Neutrophil (primary cell): ENCODE measurements at regions not wholly inside any gene's neighbourhood (a gene's known extent, or its start where the extent isn't known, plus 50 kb on each side); places are given as distances from the start of the nearest gene placed in this dataset.

Experiments used
- H3K27ac ChIP-seq: fragments of 200-600 bp; sonication (generic); 2 replicates; pipeline ENCODE4 v1.5.1; 2016; ENCODE audit warnings: mild to moderate bottlenecking, moderate library complexity
- H3K27me3 ChIP-seq: fragments of 200-600 bp; sonication (generic); 2 replicates; pipeline ENCODE4 v1.6.0; 2016; ENCODE audit warnings: mild to moderate bottlenecking
- H3K36me3 ChIP-seq: fragments of 200-600 bp; sonication (generic); 2 replicates; pipeline ENCODE4 v1.5.1; 2017
- H3K4me1 ChIP-seq, 2 experiments: fragments of 200-600 bp in 1 of 2; sonication (generic) in 1 of 2; 1 replicate in 1 of 2; 2 replicates in 1 of 2; pipeline versions ENCODE4 v1.5.1 to v1.6.1; 2013 to 2016; ENCODE audit warnings: low read depth in 1 of 2, low read length in 1 of 2, mild to moderate bottlenecking in 1 of 2, moderate library complexity in 1 of 2; ENCODE audit not compliant: control insufficient read depth in 1 of 2, insufficient read depth in 1 of 2
- H3K4me3 ChIP-seq, 2 experiments: fragments of 200-600 bp in 1 of 2; sonication (generic) in 1 of 2; 1 replicate in 1 of 2; 2 replicates in 1 of 2; pipeline ENCODE4 v1.5.1; 2013 to 2016; ENCODE audit warnings: low read depth in 1 of 2, low read length in 1 of 2, mild to moderate bottlenecking in 1 of 2, moderate library complexity in 1 of 2
- H3K9me3 ChIP-seq: fragments of 200-600 bp; sonication (generic); 2 replicates; pipeline ENCODE4 v1.5.1; 2016
- CTCF ChIP-seq: fragments of 200-600 bp; sonication (generic); IDR thresholded peaks from 2 replicates; pipeline ENCODE4 v1.5.1; 2016; ENCODE audit warnings: antibody characterized with exemption

- Histone ChIP-seq H3K4me3 (no peak overlapping the region), H3K27ac (no peak overlapping the region), H3K4me1 (no peaks in the 10 kb centered on the region), H3K27me3 (no peaks in the 10 kb centered on the region), H3K9me3 (no peaks in the 10 kb centered on the region), H3K36me3 (no peaks in the 10 kb centered on the region)
- no peak for TF ChIP-seq CTCF
These were observed 776.0 kb downstream of the GALC start for GRCh38 chr14:87217023-87217422.

DNA sequence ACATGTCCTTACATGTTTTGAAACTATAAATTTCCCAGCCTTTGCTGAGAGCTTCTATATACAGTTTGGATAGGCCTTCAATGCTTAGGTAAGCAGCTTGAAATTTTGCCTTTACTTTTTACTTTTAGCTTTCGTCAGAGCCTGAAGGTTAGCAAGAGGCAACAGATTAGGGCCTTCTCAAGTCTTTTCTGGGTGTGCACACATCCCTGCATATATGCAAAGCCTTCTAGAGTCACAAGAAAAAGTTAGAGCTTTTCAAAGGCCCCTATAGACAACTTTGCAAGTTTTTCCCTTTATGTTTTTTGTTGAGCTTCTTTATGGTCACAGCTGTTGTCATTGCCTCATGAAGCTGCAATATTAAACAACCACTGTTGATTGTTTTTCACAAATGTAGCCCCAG is 778.4 kb downstream of the GALC start:
- Histone ChIP-seq H3K27me3 (no peaks in the 10 kb centered on the region), H3K27ac (no peak overlapping the region), H3K4me3 (no peak overlapping the region), H3K9me3 (no peaks in the 10 kb centered on the region), H3K4me1 (no peaks in the 10 kb centered on the region), H3K36me3 (no peaks in the 10 kb centered on the region)
- TF ChIP-seq CTCF = no peak

DNA sequence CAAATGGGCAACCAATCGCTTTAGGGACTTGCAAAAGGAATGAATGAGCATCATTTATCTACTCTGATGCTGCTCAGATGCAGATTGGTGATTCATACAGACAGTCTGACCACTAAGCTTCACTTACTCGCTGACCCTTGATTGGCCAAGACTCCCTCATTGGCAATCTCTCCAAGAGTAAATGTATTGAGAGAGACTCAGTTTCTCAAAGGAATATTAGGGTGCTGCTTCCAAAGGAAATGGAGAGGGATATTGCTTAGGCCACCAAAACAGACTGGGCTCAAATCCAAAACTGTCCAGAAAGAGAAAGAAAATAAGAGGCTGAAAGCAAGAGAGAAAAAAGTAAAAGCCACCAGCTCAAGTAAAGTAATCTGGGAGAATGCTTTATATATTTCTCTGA is 785.2 kb downstream of the GALC start:
- no peaks in the 10 kb centered on the region for H3K4me1 ChIP-seq
- no peaks in the 10 kb centered on the region for H3K36me3 ChIP-seq
- H3K27ac ChIP-seq = no peak overlapping the region
- no peaks in the 10 kb centered on the region for H3K27me3 ChIP-seq
- no peak for TF ChIP-seq CTCF
- no peaks in the 10 kb centered on the region for H3K9me3 ChIP-seq
- H3K4me3 ChIP-seq = no peak overlapping the region

DNA sequence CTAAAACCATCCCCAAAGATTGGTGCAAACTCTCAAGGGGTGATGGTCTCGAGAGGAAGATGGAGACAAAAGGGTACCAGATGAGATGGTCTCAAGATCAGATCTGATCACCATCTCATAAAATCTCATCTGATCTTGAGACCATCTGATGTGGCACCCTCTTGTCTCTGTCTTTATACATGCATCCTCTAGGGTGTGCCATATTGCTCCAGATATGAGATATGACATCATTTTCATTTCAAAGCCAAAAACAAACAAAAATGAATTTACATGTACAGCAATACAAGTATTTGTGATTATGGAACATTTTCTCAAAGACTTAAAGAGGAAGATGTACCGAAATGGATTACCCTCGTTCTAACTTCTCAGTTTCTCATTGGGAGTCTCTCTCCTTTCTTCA is 787.2 kb downstream of the GALC start:
- Histone ChIP-seq H3K27ac (no peak overlapping the region), H3K4me3 (no peak overlapping the region), H3K4me1 (no peaks in the 10 kb centered on the region), H3K9me3 (no peaks in the 10 kb centered on the region), H3K36me3 (no peaks in the 10 kb centered on the region), H3K27me3 (no peaks in the 10 kb centered on the region)
- TF ChIP-seq CTCF = no peak

DNA sequence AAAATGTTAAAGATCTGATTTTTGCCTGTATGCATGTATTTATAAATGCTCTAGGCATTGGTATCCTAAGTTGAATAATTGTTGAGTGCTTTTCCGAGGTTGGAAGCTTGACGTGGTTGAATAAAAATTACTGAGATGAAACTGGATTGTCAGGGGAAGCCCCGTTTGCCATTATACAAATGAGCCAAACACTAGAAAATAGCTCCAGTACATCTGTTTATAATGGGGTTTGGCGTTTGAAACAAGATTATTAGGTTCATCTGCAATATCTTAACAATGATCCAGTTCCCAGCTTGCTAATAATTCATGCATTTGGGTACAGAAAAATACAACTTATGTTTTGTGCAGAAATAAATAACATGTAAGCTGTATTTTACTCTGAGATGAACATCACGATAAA is 789.6 kb downstream of the GALC start:
- Histone ChIP-seq H3K27me3 (no peaks in the 10 kb centered on the region), H3K4me3 (no peak overlapping the region), H3K4me1 (no peaks in the 10 kb centered on the region), H3K9me3 (no peaks in the 10 kb centered on the region), H3K36me3 (no peaks in the 10 kb centered on the region), H3K27ac (no peak overlapping the region)
- TF ChIP-seq CTCF = no peak

GRCh38 chr14:87199381-87199780 is 793.6 kb downstream of the GALC start:
- no peak for TF ChIP-seq CTCF
- no peaks in the 10 kb centered on the region for H3K4me1 ChIP-seq
- no peaks in the 10 kb centered on the region for H3K9me3 ChIP-seq
- no peak overlapping the region for H3K27ac ChIP-seq
- H3K4me3 ChIP-seq = no peak overlapping the region
- H3K27me3 ChIP-seq = no peaks in the 10 kb centered on the region
- no peaks in the 10 kb centered on the region for H3K36me3 ChIP-seq
